B cell (primary cell): ENCODE measurements at regions not wholly inside any gene's neighbourhood (a gene's known extent, or its start where the extent isn't known, plus 50 kb on each side); places are given as distances from the start of the nearest gene placed in this dataset.

Source experiments
- ATAC-seq: fragments of 200-7000 bp; cut with Tn5 transposase; one replicate; pipeline ENCODE4 v1.10.0; 2021; ENCODE audit warnings: low read depth, mild to moderate bottlenecking, moderate number of reproducible peaks, moderate library complexity
- CTCF ChIA-PET: fragments of 350-600 bp; sonication (Branson Sonifier 250); formaldehyde crosslinking; loops from one replicate; lab custom pipeline; 2021; ENCODE audit warnings: antibody characterized with exemption, inconsistent platforms; lab: Charles Lee
- POLR2A ChIA-PET: fragments of 350-600 bp; sonication (Branson Sonifier 250); formaldehyde crosslinking; loops from one replicate; lab custom pipeline; 2021; ENCODE audit warnings: antibody characterized with exemption; lab: Charles Lee
- DNase-seq: peaks from one replicate; pipeline ENCODE4 v3.0.0; 2013
- H2AFZ ChIP-seq: 2 replicates; pipeline ENCODE4 v1.6.1; 2012; ENCODE audit warnings: mild to moderate bottlenecking, low read depth, low read length; ENCODE audit not compliant: insufficient read depth, poor library complexity, severe bottlenecking
- H3K27ac ChIP-seq, 2 donors: 1 replicate in 1 of 2; 2 replicates in 1 of 2; pipeline ENCODE4 v1.5.1; 2012 to 2013; ENCODE audit warnings: low read length in 2 of 2, mild to moderate bottlenecking in 2 of 2, moderate library complexity in 1 of 2
- H3K27me3 ChIP-seq, 4 experiments: fragments of 200-600 bp in 1 of 4; sonication (generic) in 1 of 4; replicated peaks in 1 of 4; 1 replicate in 2 of 4; 2 replicates in 2 of 4; pipeline versions ENCODE4 v1.6.1 to v1.7.0; 2013 to 2016; ENCODE audit warnings: low read length in 3 of 4, mild to moderate bottlenecking in 2 of 4, mixed read lengths in 1 of 4, moderate library complexity in 1 of 4; ENCODE audit not compliant: insufficient read depth in 4 of 4, control insufficient read depth in 3 of 4; ENCODE audit errors: control extremely low read depth in 1 of 4
- H3K36me3 ChIP-seq, 2 experiments: replicated peaks in 1 of 2; 1 replicate in 1 of 2; 2 replicates in 1 of 2; pipeline versions ENCODE4 v1.6.1 to v1.7.1; 2013; ENCODE audit warnings: low read length in 1 of 2; ENCODE audit not compliant: insufficient read depth in 2 of 2, control insufficient read depth in 1 of 2; ENCODE audit errors: control extremely low read depth in 1 of 2, extremely low read depth in 1 of 2
- H3K4me1 ChIP-seq, 2 donors: fragments of 200-600 bp in 1 of 2; sonication (generic) in 1 of 2; 1 replicate in 1 of 2; 2 replicates in 1 of 2; pipeline versions ENCODE4 v1.5.1 to v1.6.1; 2013 to 2017; ENCODE audit warnings: low read length in 2 of 2; ENCODE audit not compliant: control insufficient read depth in 2 of 2, insufficient read depth in 2 of 2
- H3K4me2 ChIP-seq: replicated peaks from 2 replicates; pipeline ENCODE3; 2012; ENCODE audit warnings: mild to moderate bottlenecking, low read depth, low read length; ENCODE audit not compliant: poor library complexity, severe bottlenecking
- H3K4me3 ChIP-seq, 5 experiments: fragments of 200-600 bp in 1 of 5; sonication (generic) in 1 of 5; 1 replicate in 3 of 5; 2 replicates in 2 of 5; pipeline versions ENCODE4 v1.5.1 to v1.7.0; 2011 to 2016; ENCODE audit warnings: low read length in 4 of 5, mild to moderate bottlenecking in 4 of 5, low read depth in 2 of 5, control low read depth in 1 of 5, moderate library complexity in 1 of 5; ENCODE audit not compliant: insufficient read depth in 1 of 5; ENCODE audit errors: control extremely low read depth in 1 of 5, extremely low read depth in 1 of 5
- H3K79me2 ChIP-seq: fragments of 200-600 bp; sonication (generic); one replicate; pipeline ENCODE4 v1.6.0; 2016; ENCODE audit warnings: low read length; ENCODE audit not compliant: control insufficient read depth, insufficient read depth
- H3K9ac ChIP-seq: fragments of 200-600 bp; sonication (generic); 2 replicates; pipeline ENCODE4 v1.6.1; 2017; ENCODE audit warnings: mild to moderate bottlenecking, low read length, moderate library complexity
- H3K9me3 ChIP-seq, 3 donors: one replicate each; pipeline versions ENCODE4 v1.6.1 to v1.7.1; 2013; ENCODE audit warnings: low read length in 2 of 3; ENCODE audit not compliant: control insufficient read depth in 2 of 3, insufficient read depth in 1 of 3; ENCODE audit errors: control extremely low read depth in 1 of 3
- H4K20me1 ChIP-seq: 2 replicates; pipeline ENCODE4 v1.6.0; 2012; ENCODE audit warnings: mild to moderate bottlenecking, low read length; ENCODE audit not compliant: insufficient read depth, control insufficient read depth, poor library complexity, severe bottlenecking
- H3K27ac Mint-ChIP-seq: one replicate; pipeline ENCODE4 v1.8.0; 2021; ENCODE audit warnings: mixed read lengths
- H3K27me3 Mint-ChIP-seq: one replicate; pipeline ENCODE4 v1.8.0; 2021; ENCODE audit warnings: mixed read lengths
- H3K4me1 Mint-ChIP-seq: one replicate; pipeline ENCODE4 v1.8.0; 2021; ENCODE audit warnings: mixed read lengths
- H3K4me3 Mint-ChIP-seq: one replicate; pipeline ENCODE4 v1.8.0; 2021; ENCODE audit warnings: mixed read lengths
- H3K9me3 Mint-ChIP-seq: one replicate; pipeline ENCODE4 v1.8.0; 2022; ENCODE audit warnings: mixed read lengths; ENCODE audit not compliant: insufficient read depth
- EZH2 ChIP-seq: IDR thresholded peaks from 2 replicates; pipeline ENCODE4 v1.6.1; 2012; ENCODE audit warnings: borderline replicate concordance, low read depth, mild to moderate bottlenecking, moderate library complexity, low read length; ENCODE audit not compliant: insufficient read depth, poor library complexity, severe bottlenecking
- WGBS: methylation state at CpG from one replicate; pipeline ENCODE4 v1.1.5; 2013; ENCODE audit warnings: missing lambda C conversion rate; ENCODE audit not compliant: insufficient coverage; 5-methylcytosine and 5-hydroxymethylcytosine counted together
- intact Hi-C: fragments of 100-400 bp; cut with micrococcal nuclease; formaldehyde crosslinking; loops from one replicate; pipeline ENCODE4 v1.10.0; 2022
- TF ChIP-seq, protein P1 (sequence below): fragments of 200-600 bp; IDR thresholded peaks from one replicate; pipeline ENCODE4 v1.8.0; 2022; ENCODE audit warnings: antibody characterized with exemption, mild to moderate bottlenecking

DNA sequence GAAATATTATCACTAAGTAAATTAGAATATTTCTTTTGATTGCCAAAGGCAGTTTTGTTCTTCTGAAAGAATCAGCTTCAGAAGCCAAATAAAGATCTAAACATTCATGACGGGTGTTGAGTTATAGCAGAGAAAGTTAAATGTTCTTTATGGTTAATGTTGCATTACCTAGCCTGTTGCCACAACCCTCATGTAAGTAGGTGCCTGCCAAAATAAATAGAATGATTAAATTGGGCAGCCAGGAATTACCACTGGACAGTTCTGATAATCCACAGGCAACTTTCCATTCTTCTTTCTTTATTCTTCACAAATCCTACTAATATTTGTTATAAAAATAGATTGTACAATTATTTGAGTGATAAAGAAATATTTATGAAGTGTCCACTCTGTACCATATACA, 217.9 kb upstream of the NRIP1 start:
- TF ChIP-seq, protein P1, sequence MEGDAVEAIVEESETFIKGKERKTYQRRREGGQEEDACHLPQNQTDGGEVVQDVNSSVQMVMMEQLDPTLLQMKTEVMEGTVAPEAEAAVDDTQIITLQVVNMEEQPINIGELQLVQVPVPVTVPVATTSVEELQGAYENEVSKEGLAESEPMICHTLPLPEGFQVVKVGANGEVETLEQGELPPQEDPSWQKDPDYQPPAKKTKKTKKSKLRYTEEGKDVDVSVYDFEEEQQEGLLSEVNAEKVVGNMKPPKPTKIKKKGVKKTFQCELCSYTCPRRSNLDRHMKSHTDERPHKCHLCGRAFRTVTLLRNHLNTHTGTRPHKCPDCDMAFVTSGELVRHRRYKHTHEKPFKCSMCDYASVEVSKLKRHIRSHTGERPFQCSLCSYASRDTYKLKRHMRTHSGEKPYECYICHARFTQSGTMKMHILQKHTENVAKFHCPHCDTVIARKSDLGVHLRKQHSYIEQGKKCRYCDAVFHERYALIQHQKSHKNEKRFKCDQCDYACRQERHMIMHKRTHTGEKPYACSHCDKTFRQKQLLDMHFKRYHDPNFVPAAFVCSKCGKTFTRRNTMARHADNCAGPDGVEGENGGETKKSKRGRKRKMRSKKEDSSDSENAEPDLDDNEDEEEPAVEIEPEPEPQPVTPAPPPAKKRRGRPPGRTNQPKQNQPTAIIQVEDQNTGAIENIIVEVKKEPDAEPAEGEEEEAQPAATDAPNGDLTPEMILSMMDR = no peak
- no peak for TF ChIP-seq EZH2
- ChIA-PET POLR2A (no interaction called here), CTCF (no interaction called here)
- Histone ChIP-seq H3K27me3 (no peaks in the 10 kb centered on the region), H3K36me3 (no peaks in the 10 kb centered on the region), H3K27ac (no peak overlapping the region), H2AFZ (no peak overlapping the region), H4K20me1 (no peaks in the 10 kb centered on the region), H3K4me3 (no peak overlapping the region), H3K9me3 (no peaks in the 10 kb centered on the region), H3K9ac (no peak overlapping the region), H3K4me1 (no peaks in the 10 kb centered on the region), H3K79me2 (no peaks in the 10 kb centered on the region), H3K4me2 (no peak overlapping the region)
- no peak overlapping the region for H3K27ac Mint-ChIP-seq
- intact Hi-C loops = no loop called here
- no peaks in the 10 kb centered on the region for H3K9me3 Mint-ChIP-seq
- no peaks in the 10 kb centered on the region for H3K4me1 Mint-ChIP-seq
- H3K4me3 Mint-ChIP-seq = no peak overlapping the region
- no peaks in the 10 kb centered on the region for H3K27me3 Mint-ChIP-seq
- WGBS = no CpG with 5 or more reads among the region's 1 CpG
- no peak for DNase-seq
- no peak for ATAC-seq

DNA sequence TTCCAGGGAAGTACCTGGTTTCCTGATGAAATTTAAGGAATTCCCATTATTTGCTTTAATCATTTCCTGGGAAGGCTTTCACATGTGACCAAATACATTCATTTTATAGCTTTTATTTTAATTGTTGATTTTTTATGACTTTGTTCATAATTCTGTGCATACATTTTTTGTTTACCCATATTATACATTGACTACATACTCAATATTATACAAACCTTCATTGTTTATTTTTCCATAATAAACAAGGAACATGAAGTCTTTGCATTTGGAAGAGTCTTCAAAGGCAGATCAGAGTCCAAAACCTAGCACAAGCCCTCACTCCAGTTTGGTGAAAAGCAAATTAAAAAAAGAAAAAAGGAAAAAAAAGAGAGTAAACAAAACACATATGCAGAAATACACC, 218.3 kb upstream of the NRIP1 start:
- Mint-ChIP-seq H3K9me3 (no peaks in the 10 kb centered on the region), H3K27me3 (no peaks in the 10 kb centered on the region), H3K4me1 (no peaks in the 10 kb centered on the region), H3K27ac (no peak overlapping the region), H3K4me3 (no peak overlapping the region)
- Histone ChIP-seq H3K79me2 (no peaks in the 10 kb centered on the region), H3K9me3 (no peaks in the 10 kb centered on the region), H3K27me3 (no peaks in the 10 kb centered on the region), H3K36me3 (no peaks in the 10 kb centered on the region), H2AFZ (no peak overlapping the region), H3K4me1 (no peaks in the 10 kb centered on the region), H3K4me3 (no peak overlapping the region), H3K9ac (no peak overlapping the region), H3K27ac (no peak overlapping the region), H4K20me1 (no peaks in the 10 kb centered on the region), H3K4me2 (no peak overlapping the region)
- intact Hi-C loops = no loop called here
- ChIA-PET POLR2A (no interaction called here), CTCF (no interaction called here)
- ATAC-seq (no peak), DNase-seq (no peak)
- TF ChIP-seq EZH2 = no peak
- TF ChIP-seq, protein P1 = no peak
